ENCODE measurements at regions not wholly inside any gene's neighbourhood (a gene's known extent, or its start where the extent isn't known, plus 50 kb on each side); places are given as distances from the start of the nearest gene placed in this dataset.

DNA sequence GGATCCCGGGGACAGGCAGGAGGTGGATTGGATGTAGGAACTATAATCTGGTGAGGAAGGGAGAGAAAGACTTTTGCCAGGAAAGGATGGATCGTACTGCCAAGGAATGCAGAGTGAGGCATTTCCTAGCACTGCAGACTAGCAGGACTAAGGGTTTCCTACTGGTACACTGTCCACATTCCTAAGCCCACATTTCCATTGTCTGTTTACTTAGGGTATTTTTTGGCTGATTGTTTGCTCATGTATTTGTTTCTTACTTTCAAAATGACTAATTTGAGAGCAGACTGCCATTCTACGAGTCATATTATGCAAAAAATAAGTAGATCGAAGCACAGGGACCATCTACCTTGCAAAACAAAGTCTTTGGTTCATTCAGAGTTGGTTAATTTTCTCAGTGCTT is 1029.5 kb upstream of the NR2F2 start (continued):
- no peak for TF ChIP-seq NONO (IDR thresholded peaks at IDR 0.05)
- TF ChIP-seq NONO (CRISPR knock-in tag; conservative IDR thresholded peaks at IDR 0.05): no peak
- TF ChIP-seq ZNF234 (CRISPR knock-in tag; conservative IDR thresholded peaks at IDR 0.05): no peak

DNA sequence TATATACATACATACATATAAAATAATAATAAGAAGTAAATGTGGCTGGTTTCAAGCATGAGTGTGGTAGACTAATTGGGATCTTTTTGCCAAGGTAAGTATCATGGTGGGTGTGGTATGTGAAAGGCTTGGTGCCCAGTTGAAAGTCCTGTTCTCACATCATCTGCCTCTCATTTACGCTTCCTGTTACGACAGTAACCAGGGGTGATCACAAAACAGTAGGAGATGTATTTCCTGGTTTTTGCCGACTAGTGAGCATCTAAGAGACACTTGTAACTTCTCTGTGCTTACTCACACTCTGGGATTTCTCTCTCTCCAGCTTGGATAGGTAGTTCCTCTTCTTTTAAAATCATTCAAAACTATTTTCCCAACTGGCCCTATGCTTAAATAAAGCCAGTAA is 1028.3 kb upstream of the NR2F2 start:
- Histone ChIP-seq H2AFZ (ENCODE audit: low read length) (no peak overlapping the region), H4K20me1 (ENCODE audit: insufficient read depth, low read length) (no peaks in the 10 kb centered on the region), H3K27me3 (ENCODE audit: control insufficient read depth in 1 of 2, insufficient read depth in 2 of 2, low read length in 2 of 2) (no peaks in the 10 kb centered on the region; a peak in 1 of 5 replicates), H3K4me3 (replicated peaks in 1 of 3; ENCODE audit: insufficient read depth in 1 of 3, low read depth in 2 of 3, low read length in 3 of 3) (no peak overlapping the region), H3K4me1 (ENCODE audit: insufficient read depth, low read length) (no peaks in the 10 kb centered on the region), H3K36me3 (replicated peaks in 1 of 2; ENCODE audit: control insufficient read depth in 1 of 2, insufficient read depth in 2 of 2, low read length in 2 of 2) (no peaks in the 10 kb centered on the region), H3K9ac (ENCODE audit: insufficient read depth, low read depth, low read length) (no peak overlapping the region), H3K79me2 (ENCODE audit: insufficient read depth, low read length) (no peaks in the 10 kb centered on the region), H3K9me3 (ENCODE audit: low read length) (peaks cover 25% of the 10 kb centered on the region), H3K27ac (ENCODE audit: extremely low read length, insufficient read depth, low read length) (no peak overlapping the region), H3K4me2 (ENCODE audit: low read depth, low read length) (no peak overlapping the region)
- 20% methylated on average over 3 of the region's 3 CpGs for WGBS (ENCODE audit: low lambda C conversion rate)
- no peak for ATAC-seq
- no peak for FAIRE-seq
- no TSS peak for BruUV-seq (replicated peaks)
- DNase-seq (ENCODE audit: low spot score): no peak
- CTCF ChIA-PET (ENCODE audit: low intra/inter-chr PET ratio, low total read pairs): no interaction called here
- no peak for TF ChIP-seq ZNF205 (CRISPR knock-in tag; IDR thresholded peaks at IDR 0.05)
- no peak for TF ChIP-seq ZNF674 (CRISPR knock-in tag; IDR thresholded peaks at IDR 0.05; ENCODE audit: low read depth)
- no peak for TF ChIP-seq RFXAP (CRISPR knock-in tag; IDR thresholded peaks at IDR 0.05; ENCODE audit: borderline replicate concordance)
- no peak for TF ChIP-seq NFKBIZ (CRISPR knock-in tag; IDR thresholded peaks at IDR 0.05)
- TF ChIP-seq ZNF530 (CRISPR knock-in tag; IDR thresholded peaks at IDR 0.05; ENCODE audit: low read depth): no peak
- intact Hi-C loops (cut with micrococcal nuclease; ENCODE audit: unreplicated experiment) (no loop called here), in situ Hi-C loops (cut with HindIII; ENCODE audit: extremely low pct_ligation_motif_present, low pct_unique_long_range_greater_than_20kb) (no loop called here)
- POLR2A ChIA-PET: no interaction called here

DNA sequence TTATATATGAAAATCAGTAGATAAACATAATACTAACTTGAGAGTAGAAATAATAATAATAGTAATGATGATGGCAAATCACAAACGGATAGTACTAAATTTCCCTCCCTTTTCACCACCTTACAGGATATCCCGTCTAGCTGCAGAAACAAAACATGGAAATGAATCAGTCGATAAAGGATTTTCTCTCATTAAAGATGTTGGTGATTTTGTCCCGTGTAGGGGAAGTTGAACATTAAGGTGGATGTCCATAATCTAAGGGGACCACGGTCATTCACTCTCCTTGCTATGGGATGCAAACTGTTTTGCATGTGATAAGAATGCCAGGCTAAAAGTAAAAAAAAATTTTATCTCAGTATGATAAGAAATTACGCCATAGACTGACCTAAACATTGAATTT is 1027.7 kb upstream of the NR2F2 start:
- no peaks in the 10 kb centered on the region for H3K4me1 ChIP-seq (ENCODE audit: insufficient read depth, low read length)
- peaks cover 25% of the 10 kb centered on the region for H3K9me3 ChIP-seq (ENCODE audit: low read length)
- ATAC-seq (no peak), DNase-seq (ENCODE audit: low spot score) (no peak), FAIRE-seq (no peak)
- in situ Hi-C loops (cut with HindIII; ENCODE audit: extremely low pct_ligation_motif_present, low pct_unique_long_range_greater_than_20kb) (no loop called here), intact Hi-C loops (cut with micrococcal nuclease; ENCODE audit: unreplicated experiment) (no loop called here)
- no peak for TF ChIP-seq ZNF354B (CRISPR knock-in tag; IDR thresholded peaks at IDR 0.05)
- TF ChIP-seq ZNF451 (CRISPR knock-in tag; IDR thresholded peaks at IDR 0.05): no peak
- TF ChIP-seq ZNF788 (CRISPR knock-in tag; IDR thresholded peaks at IDR 0.05; ENCODE audit: borderline replicate concordance): no peak
- no peak for TF ChIP-seq ZNF274 (CRISPR knock-in tag; IDR thresholded peaks at IDR 0.05)
- no peak for TF ChIP-seq SP5 (CRISPR knock-in tag; IDR thresholded peaks at IDR 0.05; ENCODE audit: borderline replicate concordance, low read depth)
- no peak for TF ChIP-seq NCOR1 (IDR thresholded peaks at IDR 0.05; ENCODE audit: borderline replicate concordance, low read length)
- TF ChIP-seq PTBP1 (IDR thresholded peaks at IDR 0.05; ENCODE audit: low read depth, low read length, poor library complexity, severe bottlenecking): no peak
- TF ChIP-seq FOXK2 (IDR thresholded peaks at IDR 0.05): no peak
- no peak for TF ChIP-seq ZNF839 (CRISPR knock-in tag; IDR thresholded peaks at IDR 0.05; ENCODE audit: borderline replicate concordance)
- TF ChIP-seq SIX4 (CRISPR knock-in tag; IDR thresholded peaks at IDR 0.05): no peak
- no peak for TF ChIP-seq TEAD2 (CRISPR knock-in tag; IDR thresholded peaks at IDR 0.05)
- no peak for TF ChIP-seq AHR (CRISPR knock-in tag; IDR thresholded peaks at IDR 0.05)
- H3K79me2 ChIP-seq (ENCODE audit: insufficient read depth, low read length): no peaks in the 10 kb centered on the region
- H4K20me1 ChIP-seq (ENCODE audit: insufficient read depth, low read length): no peaks in the 10 kb centered on the region
- no peaks in the 10 kb centered on the region; a peak in 1 of 5 replicates for H3K27me3 ChIP-seq (ENCODE audit: control insufficient read depth in 1 of 2, insufficient read depth in 2 of 2, low read length in 2 of 2)
- H3K9ac ChIP-seq (ENCODE audit: insufficient read depth, low read depth, low read length): no peak overlapping the region
- no peak overlapping the region for H3K4me3 ChIP-seq (replicated peaks in 1 of 3; ENCODE audit: insufficient read depth in 1 of 3, low read depth in 2 of 3, low read length in 3 of 3)
- no peak overlapping the region for H3K4me2 ChIP-seq (ENCODE audit: low read depth, low read length)
- CTCF ChIA-PET (ENCODE audit: low intra/inter-chr PET ratio, low total read pairs): no interaction called here
- no peaks in the 10 kb centered on the region for H3K36me3 ChIP-seq (replicated peaks in 1 of 2; ENCODE audit: control insufficient read depth in 1 of 2, insufficient read depth in 2 of 2, low read length in 2 of 2)
- 17% methylated on average over 6 of the region's 6 CpGs for WGBS (ENCODE audit: low lambda C conversion rate)
- no peak overlapping the region for H2AFZ ChIP-seq (ENCODE audit: low read length)
- no peak overlapping the region for H3K27ac ChIP-seq (ENCODE audit: extremely low read length, insufficient read depth, low read length)
- POLR2A ChIA-PET: no interaction called here
- no TSS peak for BruUV-seq (replicated peaks)
